ENCODE measurements at regions not wholly inside any gene's neighbourhood (a gene's known extent, or its start where the extent isn't known, plus 50 kb on each side); places are given as distances from the start of the nearest gene placed in this dataset.

- TF ChIP-seq CTCF (IDR thresholded peaks at IDR 0.05) (no peak), RFX5 (IDR thresholded peaks at IDR 0.05; ENCODE audit: low read length) (no peak), USF2 (IDR thresholded peaks at IDR 0.05; ENCODE audit: borderline replicate concordance, low read depth, low read length) (no peak), GABPA (IDR thresholded peaks at IDR 0.05; ENCODE audit: low read depth) (no peak), REST (IDR thresholded peaks at IDR 0.05; ENCODE audit: low read depth, low read length) (no peak), RCOR1 (IDR thresholded peaks at IDR 0.05; ENCODE audit: low read length) (no peak), POLR2AphosphoS5 (IDR thresholded peaks at IDR 0.05; ENCODE audit: low read depth, low read length) (no peak), MAX (IDR thresholded peaks at IDR 0.05; ENCODE audit: low read depth) (no peak), GATA2 (CRISPR knock-in tag; IDR thresholded peaks at IDR 0.05) (no peak), TEAD4 (IDR thresholded peaks at IDR 0.05; ENCODE audit: borderline replicate concordance, insufficient read depth) (no peak), CHD2 (IDR thresholded peaks at IDR 0.05; ENCODE audit: low read length, partially characterized antibody) (no peak)
Measured at GRCh38 chrX:147679356-147680005, 232.2 kb upstream of the FMR1 start.

All from SK-N-SH (cell line).